CD14-positive monocyte (primary cell): ENCODE measurements at regions not wholly inside any gene's neighbourhood (a gene's known extent, or its start where the extent isn't known, plus 50 kb on each side); places are given as distances from the start of the nearest gene placed in this dataset.
A peak's percentile ranks its signal among the peaks of the same experiment; 100 is the strongest.

Experiments used
- DNase-seq, 3 donors: peaks; one replicate each; pipeline ENCODE4 v3.0.0-alpha.2; 2011 to 2022
- H2AFZ ChIP-seq: 2 replicates; pipeline ENCODE4 v1.6.0; 2012; ENCODE audit warnings: mild to moderate bottlenecking, low read depth, low read length, inconsistent platforms; ENCODE audit not compliant: insufficient read depth, poor library complexity, severe bottlenecking
- H3K27ac ChIP-seq, 2 donors: 1 replicate in 1 of 2; 2 replicates in 1 of 2; pipeline ENCODE4 v1.5.1; 2012 to 2013; ENCODE audit warnings: low read length in 2 of 2, control low read depth in 1 of 2, inconsistent platforms in 1 of 2, low read depth in 1 of 2, mild to moderate bottlenecking in 1 of 2
- H3K27me3 ChIP-seq, 2 donors: one replicate each; pipeline versions ENCODE4 v1.6.0 to v1.6.1; 2011 to 2013; ENCODE audit warnings: low read length in 2 of 2; ENCODE audit not compliant: control insufficient read depth in 2 of 2, insufficient read depth in 2 of 2
- H3K36me3 ChIP-seq, 2 donors: replicated peaks in 1 of 2; 1 replicate in 1 of 2; 2 replicates in 1 of 2; pipeline versions ENCODE4 v1.5.1 to v1.6.1; 2012 to 2013; ENCODE audit warnings: low read length in 2 of 2, control low read depth in 1 of 2, inconsistent platforms in 1 of 2, mild to moderate bottlenecking in 1 of 2; ENCODE audit not compliant: insufficient read depth in 2 of 2, control insufficient read depth in 1 of 2
- H3K4me1 ChIP-seq, 2 donors: 1 replicate in 1 of 2; 2 replicates in 1 of 2; pipeline versions ENCODE4 v1.5.1 to v1.6.1; 2012 to 2013; ENCODE audit warnings: low read length in 2 of 2, control low read depth in 1 of 2, inconsistent platforms in 1 of 2, mild to moderate bottlenecking in 1 of 2, moderate library complexity in 1 of 2; ENCODE audit not compliant: insufficient read depth in 2 of 2, control insufficient read depth in 1 of 2
- H3K4me2 ChIP-seq: replicated peaks from 2 replicates; pipeline ENCODE3; 2012; ENCODE audit warnings: low read length, moderate library complexity, mild to moderate bottlenecking; ENCODE audit not compliant: poor library complexity, severe bottlenecking; ENCODE audit errors: extremely low read depth
- H3K4me3 ChIP-seq, 3 experiments: fragments of 200-600 bp in 1 of 3; sonication (generic) in 1 of 3; replicated peaks in 1 of 3; 1 replicate in 2 of 3; 2 replicates in 1 of 3; pipeline ENCODE4 v1.5.1; 2011 to 2013; ENCODE audit warnings: low read length in 3 of 3, mild to moderate bottlenecking in 3 of 3, control low read depth in 2 of 3, low read depth in 2 of 3, inconsistent platforms in 1 of 3, moderate library complexity in 1 of 3
- H3K79me2 ChIP-seq: 2 replicates; pipeline ENCODE4 v1.6.0; 2012; ENCODE audit warnings: mild to moderate bottlenecking, control low read depth, inconsistent platforms, low read length, moderate library complexity; ENCODE audit not compliant: insufficient read depth
- H3K9ac ChIP-seq: 2 replicates; pipeline ENCODE4 v1.6.0; 2017; ENCODE audit warnings: low read length, mild to moderate bottlenecking; ENCODE audit not compliant: insufficient read depth, poor library complexity, severe bottlenecking
- H3K9me3 ChIP-seq, 2 donors: replicated peaks in 1 of 2; 1 replicate in 1 of 2; 2 replicates in 1 of 2; pipeline versions ENCODE4 v1.5.1 to v1.6.1; 2012 to 2013; ENCODE audit warnings: low read length in 2 of 2, control low read depth in 1 of 2; ENCODE audit not compliant: control insufficient read depth in 1 of 2, insufficient read depth in 1 of 2
- H4K20me1 ChIP-seq: 2 replicates; pipeline ENCODE4 v1.6.0; 2012; ENCODE audit warnings: mild to moderate bottlenecking, low read length, control low read depth, moderate library complexity; ENCODE audit not compliant: insufficient read depth
- H3K27ac Mint-ChIP-seq, 7 donors: one replicate each; pipeline ENCODE4 v1.8.0; 2020; ENCODE audit warnings: mild to moderate bottlenecking in 7 of 7, mixed read lengths in 7 of 7, moderate library complexity in 6 of 7, inconsistent platforms in 2 of 7
- H3K27me3 Mint-ChIP-seq, 3 donors: one replicate each; pipeline ENCODE4 v1.8.0; 2021 to 2022; ENCODE audit warnings: low read depth in 3 of 3, mild to moderate bottlenecking in 3 of 3, mixed read lengths in 3 of 3, moderate library complexity in 3 of 3, inconsistent platforms in 1 of 3
- H3K36me3 Mint-ChIP-seq, 2 donors: one replicate each; pipeline ENCODE4 v1.8.0; 2020; ENCODE audit warnings: mixed read lengths in 2 of 2, inconsistent platforms in 1 of 2, mild to moderate bottlenecking in 1 of 2
- H3K4me1 Mint-ChIP-seq: one replicate; pipeline ENCODE4 v1.8.0; 2020; ENCODE audit warnings: mild to moderate bottlenecking, mixed read lengths
- H3K4me3 Mint-ChIP-seq, 2 donors: one replicate each; pipeline ENCODE4 v1.8.0; 2020; ENCODE audit warnings: mild to moderate bottlenecking in 2 of 2, mixed read lengths in 2 of 2, moderate library complexity in 1 of 2
- H3K9me3 Mint-ChIP-seq, 7 donors: one replicate each; pipeline ENCODE4 v1.8.0; 2020 to 2022; ENCODE audit warnings: mixed read lengths in 7 of 7, mild to moderate bottlenecking in 6 of 7, moderate library complexity in 6 of 7, inconsistent platforms in 2 of 7
- WGBS: methylation state at CpG from one replicate; pipeline ENCODE4 v1.1.5; 2013; ENCODE audit warnings: missing lambda C conversion rate; ENCODE audit not compliant: insufficient coverage; 5-methylcytosine and 5-hydroxymethylcytosine counted together
- intact Hi-C, 2 donors: fragments of 100-400 bp; cut with micrococcal nuclease; formaldehyde crosslinking; loops; one replicate each; pipeline versions ENCODE4 v1.15.0 to v1.15.1; 2023
- TF ChIP-seq, protein P1 (sequence below): fragments of 200-600 bp; IDR thresholded peaks from one replicate; pipeline ENCODE4 v1.8.0; 2022; ENCODE audit warnings: antibody characterized with exemption, mild to moderate bottlenecking

DNA sequence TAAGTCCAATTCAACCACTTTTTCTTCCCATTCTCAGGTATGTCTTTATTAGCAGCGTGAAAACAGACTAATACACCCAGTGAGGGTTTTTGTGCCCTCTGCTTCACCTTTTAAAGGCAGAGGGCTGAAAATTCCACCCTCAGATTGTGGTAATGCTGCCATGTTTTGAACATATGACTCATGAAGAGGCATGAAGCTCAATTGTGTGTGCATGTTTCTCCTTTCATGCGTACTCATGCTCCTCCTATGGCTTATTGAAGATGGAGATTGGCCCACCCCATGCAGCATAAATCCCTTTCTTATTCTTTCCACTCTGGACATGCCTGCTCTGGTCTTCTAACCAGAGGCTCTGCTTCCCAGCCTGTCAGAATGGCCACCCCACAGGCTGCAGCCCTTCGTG is 168.0 kb upstream of the PRKCQ start:
- no peak overlapping the region for H3K4me2 ChIP-seq
- no peaks in the 10 kb centered on the region for H3K36me3 Mint-ChIP-seq
- DNase-seq = no peak

DNA sequence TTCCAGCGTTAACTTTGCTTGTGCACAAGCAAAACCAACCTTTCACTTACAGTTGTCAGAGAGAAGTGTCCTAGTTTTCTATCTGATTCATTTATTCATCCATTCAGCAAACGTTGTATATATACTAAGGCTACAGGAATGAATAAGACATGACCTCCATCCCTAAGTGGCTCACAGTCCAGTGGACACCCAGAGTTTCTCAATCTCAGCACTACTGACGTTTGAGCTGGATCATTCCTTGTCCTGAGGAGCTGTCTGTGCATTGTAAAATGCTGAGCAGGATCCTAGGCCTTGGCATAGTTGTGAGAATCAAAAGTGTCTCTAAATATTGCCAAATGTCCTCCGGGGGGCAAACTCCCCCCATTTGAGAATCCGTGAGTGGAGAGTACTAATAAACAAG is 166.7 kb upstream of the PRKCQ start:
- peaks cover 0 to 5% (median 0%) of the 10 kb centered on the region in 3 donors for H3K27me3 Mint-ChIP-seq
- no peak for DNase-seq
- H3K27ac ChIP-seq = no peak overlapping the region
- intact Hi-C loops = no loop called here
- no peak overlapping the region for H3K4me3 ChIP-seq
- WGBS = 93% methylated on average over 3 of the region's 5 CpGs
- H3K9ac ChIP-seq = no peak overlapping the region
- H3K4me1 ChIP-seq = peaks cover 4 to 5% of the 10 kb centered on the region in 2 donors
- peaks cover 30% of the 10 kb centered on the region for H3K4me1 Mint-ChIP-seq
- H3K79me2 ChIP-seq = no peaks in the 10 kb centered on the region
- no peak overlapping the region for H2AFZ ChIP-seq
- H4K20me1 ChIP-seq = no peaks in the 10 kb centered on the region
- H3K36me3 Mint-ChIP-seq = no peaks in the 10 kb centered on the region
- no peaks in the 10 kb centered on the region for H3K36me3 ChIP-seq
- TF ChIP-seq, protein P1, sequence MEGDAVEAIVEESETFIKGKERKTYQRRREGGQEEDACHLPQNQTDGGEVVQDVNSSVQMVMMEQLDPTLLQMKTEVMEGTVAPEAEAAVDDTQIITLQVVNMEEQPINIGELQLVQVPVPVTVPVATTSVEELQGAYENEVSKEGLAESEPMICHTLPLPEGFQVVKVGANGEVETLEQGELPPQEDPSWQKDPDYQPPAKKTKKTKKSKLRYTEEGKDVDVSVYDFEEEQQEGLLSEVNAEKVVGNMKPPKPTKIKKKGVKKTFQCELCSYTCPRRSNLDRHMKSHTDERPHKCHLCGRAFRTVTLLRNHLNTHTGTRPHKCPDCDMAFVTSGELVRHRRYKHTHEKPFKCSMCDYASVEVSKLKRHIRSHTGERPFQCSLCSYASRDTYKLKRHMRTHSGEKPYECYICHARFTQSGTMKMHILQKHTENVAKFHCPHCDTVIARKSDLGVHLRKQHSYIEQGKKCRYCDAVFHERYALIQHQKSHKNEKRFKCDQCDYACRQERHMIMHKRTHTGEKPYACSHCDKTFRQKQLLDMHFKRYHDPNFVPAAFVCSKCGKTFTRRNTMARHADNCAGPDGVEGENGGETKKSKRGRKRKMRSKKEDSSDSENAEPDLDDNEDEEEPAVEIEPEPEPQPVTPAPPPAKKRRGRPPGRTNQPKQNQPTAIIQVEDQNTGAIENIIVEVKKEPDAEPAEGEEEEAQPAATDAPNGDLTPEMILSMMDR = no peak
- no peak overlapping the region for H3K4me3 Mint-ChIP-seq
- peaks cover 0 to 8% (median 4%) of the 10 kb centered on the region in 7 donors for H3K9me3 Mint-ChIP-seq
- H3K9me3 ChIP-seq = no peaks in the 10 kb centered on the region
- no peaks in the 10 kb centered on the region for H3K27me3 ChIP-seq
- no peak overlapping the region for H3K27ac Mint-ChIP-seq
- H3K4me2 ChIP-seq = no peak overlapping the region

More for the DNA sequence above, 168.0 kb upstream of the PRKCQ start:
- Histone ChIP-seq H2AFZ (no peak overlapping the region), H3K9me3 (no peaks in the 10 kb centered on the region), H3K27me3 (no peaks in the 10 kb centered on the region), H3K4me1 (peaks cover 0 to 2% of the 10 kb centered on the region in 2 donors), H3K9ac (no peak overlapping the region), H4K20me1 (no peaks in the 10 kb centered on the region), H3K36me3 (no peaks in the 10 kb centered on the region), H3K4me3 (no peak overlapping the region), H3K27ac (no peak overlapping the region), H3K79me2 (no peaks in the 10 kb centered on the region)
- Mint-ChIP-seq H3K27me3 (peaks cover 0 to 5% (median 0%) of the 10 kb centered on the region in 3 donors), H3K27ac (peak overlapping the region in 1 of 7 donors; percentile 54), H3K4me3 (no peak overlapping the region), H3K4me1 (peaks cover 24% of the 10 kb centered on the region), H3K9me3 (peaks cover 0 to 8% (median 4%) of the 10 kb centered on the region in 7 donors)
- TF ChIP-seq, protein P1 = no peak
- intact Hi-C loops = no loop called here
- whole genome bisulfite sequencing = 94% methylated on average over 3 of the region's 3 CpGs
